ENCODE measurements at regions not wholly inside any gene's neighbourhood (a gene's known extent, or its start where the extent isn't known, plus 50 kb on each side); places are given as distances from the start of the nearest gene placed in this dataset.

GRCh38 chr2:173851141-173851641 lies 114.0 kb downstream of the SP3 start:
- TF ChIP-seq CTCF (IDR thresholded peaks at IDR 0.05; ENCODE audit: insufficient read depth, low read length) (no peak), GABPA (IDR thresholded peaks at IDR 0.05; ENCODE audit: low read depth) (no peak), POLR2AphosphoS5 (IDR thresholded peaks at IDR 0.05; ENCODE audit: low read depth) (no peak)
